ENCODE measurements at regions not wholly inside any gene's neighbourhood (a gene's known extent, or its start where the extent isn't known, plus 50 kb on each side); places are given as distances from the start of the nearest gene placed in this dataset.

- H3K4me1 Mint-ChIP-seq, result no peaks in the 10 kb centered on the region
- H3K9me3 Mint-ChIP-seq, result peaks cover 6% of the 10 kb centered on the region
- no peak overlapping the region for H3K27ac Mint-ChIP-seq (ENCODE audit: unreplicated experiment)
- H3K27me3 Mint-ChIP-seq (ENCODE audit: low read depth), result no peaks in the 10 kb centered on the region
- no peak overlapping the region for H3K4me3 Mint-ChIP-seq
- no peak for DNase-seq (ENCODE audit: low read depth, low spot score)
- no peaks in the 10 kb centered on the region for H3K36me3 Mint-ChIP-seq (ENCODE audit: low read depth)
- no peak for TF ChIP-seq CTCF (conservative IDR thresholded peaks at IDR 0.05)
Observed at GRCh38 chr5:157933005-157933404, 74.1 kb upstream of the CLINT1 start.

- H3K4me1 Mint-ChIP-seq, result peaks cover 9% of the 10 kb centered on the region
- H3K9me3 Mint-ChIP-seq, result peaks cover 6% of the 10 kb centered on the region
- no peak overlapping the region for H3K4me3 Mint-ChIP-seq
- no peak for TF ChIP-seq CTCF (conservative IDR thresholded peaks at IDR 0.05)
- H3K27me3 Mint-ChIP-seq (ENCODE audit: low read depth), result no peaks in the 10 kb centered on the region
- no peak overlapping the region for H3K27ac Mint-ChIP-seq (ENCODE audit: unreplicated experiment)
- H3K36me3 Mint-ChIP-seq (ENCODE audit: low read depth), result no peaks in the 10 kb centered on the region
- no peak for DNase-seq (ENCODE audit: low read depth, low spot score)
Observed at GRCh38 chr5:157930710-157931109, 71.8 kb upstream of the CLINT1 start.

- H3K27ac Mint-ChIP-seq (ENCODE audit: unreplicated experiment), result no peak overlapping the region
- TF ChIP-seq CTCF (conservative IDR thresholded peaks at IDR 0.05), result no peak
- H3K4me3 Mint-ChIP-seq, result no peak overlapping the region
- H3K9me3 Mint-ChIP-seq, result no peaks in the 10 kb centered on the region
- DNase-seq (ENCODE audit: low read depth, low spot score), result no peak
- H3K27me3 Mint-ChIP-seq (ENCODE audit: low read depth), result no peaks in the 10 kb centered on the region
- no peaks in the 10 kb centered on the region for H3K36me3 Mint-ChIP-seq (ENCODE audit: low read depth)
- H3K4me1 Mint-ChIP-seq, result peaks cover 10% of the 10 kb centered on the region
Observed at GRCh38 chr5:157926977-157927376, 68.0 kb upstream of the CLINT1 start.

GRCh38 chr5:157925786-157926671, 67.1 kb upstream of the CLINT1 start:
- no peaks in the 10 kb centered on the region for H3K36me3 Mint-ChIP-seq (ENCODE audit: low read depth)
- no peaks in the 10 kb centered on the region for H3K9me3 Mint-ChIP-seq
- DNase-seq (ENCODE audit: low read depth, low spot score), result no peak
- TF ChIP-seq CTCF (conservative IDR thresholded peaks at IDR 0.05), result no peak
- no peak overlapping the region for H3K27ac Mint-ChIP-seq (ENCODE audit: unreplicated experiment)
- H3K4me3 Mint-ChIP-seq, result no peak overlapping the region
- H3K4me1 Mint-ChIP-seq, result peaks cover 15% of the 10 kb centered on the region
- no peaks in the 10 kb centered on the region for H3K27me3 Mint-ChIP-seq (ENCODE audit: low read depth)

GRCh38 chr5:157924931-157925729, 66.2 kb upstream of the CLINT1 start:
- no peak for TF ChIP-seq CTCF (conservative IDR thresholded peaks at IDR 0.05)
- no peak for DNase-seq (ENCODE audit: low read depth, low spot score)
- Mint-ChIP-seq H3K4me1 (peaks cover 18% of the 10 kb centered on the region), H3K36me3 (ENCODE audit: low read depth) (no peaks in the 10 kb centered on the region), H3K27ac (ENCODE audit: unreplicated experiment) (no peak overlapping the region), H3K9me3 (no peaks in the 10 kb centered on the region), H3K27me3 (ENCODE audit: low read depth) (no peaks in the 10 kb centered on the region), H3K4me3 (no peak overlapping the region)

Measured in neural crest cell (in vitro differentiated cells).